ENCODE measurements at regions not wholly inside any gene's neighbourhood (a gene's known extent, or its start where the extent isn't known, plus 50 kb on each side); places are given as distances from the start of the nearest gene placed in this dataset.

DNA sequence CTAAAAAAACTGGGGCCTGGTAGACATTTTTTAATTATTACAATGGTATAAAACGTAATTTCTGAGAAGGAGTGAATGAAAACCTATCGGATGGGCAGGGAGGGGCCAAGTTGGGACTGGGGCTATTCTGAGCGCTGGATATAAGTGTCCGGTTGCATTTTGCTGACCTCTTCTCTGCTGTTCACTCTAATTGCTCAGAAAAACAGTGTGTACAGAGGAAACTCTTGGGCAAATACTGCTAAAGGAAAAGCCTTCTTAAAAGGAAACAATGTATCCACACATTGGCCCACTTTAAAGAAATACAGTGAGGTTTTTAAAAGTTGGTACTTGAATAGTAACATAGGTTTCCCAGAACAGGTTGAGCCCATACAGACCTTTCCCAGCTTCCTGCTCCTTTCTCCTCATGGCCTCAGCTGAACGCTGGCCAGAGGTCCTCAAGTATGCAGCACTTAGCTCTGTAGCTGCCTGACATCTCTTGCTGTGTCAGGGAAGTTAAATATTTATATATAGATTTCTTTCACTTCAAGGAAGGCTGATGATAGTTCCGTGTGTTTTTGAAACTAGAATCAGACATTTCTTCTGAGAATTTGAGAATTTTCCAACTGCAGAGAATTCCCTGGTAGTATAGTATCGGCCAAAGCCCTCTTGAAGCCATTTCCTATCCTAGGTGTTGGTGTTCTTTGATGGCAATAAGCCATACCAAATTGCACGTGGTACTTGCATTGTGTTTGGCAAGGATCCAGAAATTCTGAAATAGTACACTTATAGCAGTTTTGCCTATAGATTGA, 97.1 kb upstream of the SLC4A4 start:
- TF ChIP-seq CTCF (IDR thresholded peaks at IDR 0.05) (no peak), POLR2A (IDR thresholded peaks at IDR 0.05) (no peak)

Data from tibial nerve (tissue), 3 donors.